Stimulated activated CD4-positive, alpha-beta T cell treated with anti-CD3 and anti-CD28 coated beads, Interleukin-12 subunit alpha, Interleukin-12 subunit beta, amount 100 ng/mL, for 24 hours (primary cell): ENCODE measurements at regions not wholly inside any gene's neighbourhood (a gene's known extent, or its start where the extent isn't known, plus 50 kb on each side); places are given as distances from the start of the nearest gene placed in this dataset.

Source experiments
- DNase-seq, 2 experiments: peaks; one replicate each; pipeline ENCODE4 v3.0.0-alpha.2; 2020; ENCODE audit warnings: low read depth in 2 of 2

DNA sequence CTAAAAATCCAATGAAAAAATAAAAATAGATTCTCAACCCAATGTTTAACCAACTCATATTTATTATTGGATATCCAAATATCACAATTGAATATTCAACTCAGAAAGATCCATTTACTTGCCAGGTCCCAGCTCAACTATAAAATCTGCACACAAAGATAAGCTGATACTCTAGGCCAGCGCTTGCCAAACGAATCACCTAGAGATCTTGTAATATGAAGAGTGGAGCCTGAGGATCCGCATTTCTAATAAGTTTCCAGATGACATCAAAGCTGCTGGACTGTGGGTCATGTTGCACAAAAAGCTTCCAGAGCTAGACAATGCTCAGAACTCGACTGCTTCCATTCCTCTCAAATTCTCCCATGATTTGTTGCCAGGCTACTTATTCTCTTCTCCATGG lies 51.7 kb upstream of the HSF2 start:
- DNase-seq, result no peak
